ENCODE measurements at regions not wholly inside any gene's neighbourhood (a gene's known extent, or its start where the extent isn't known, plus 50 kb on each side); places are given as distances from the start of the nearest gene placed in this dataset.

GRCh38 chr9:99459919-99460318, 237.8 kb downstream of the SEC61B start:
- TF ChIP-seq CTCF (IDR thresholded peaks at IDR 0.05; ENCODE audit: insufficient read depth, low read length) (no peak), POLR2AphosphoS5 (IDR thresholded peaks at IDR 0.05; ENCODE audit: low read depth) (no peak), SPI1 (IDR thresholded peaks at IDR 0.05; ENCODE audit: borderline replicate concordance, low read depth) (no peak), GABPA (IDR thresholded peaks at IDR 0.05; ENCODE audit: low read depth) (no peak), REST (IDR thresholded peaks at IDR 0.05; ENCODE audit: insufficient replicate concordance, low read depth) (no peak)

GRCh38 chr9:99463131-99463530, 241.0 kb downstream of the SEC61B start:
- TF ChIP-seq GABPA (IDR thresholded peaks at IDR 0.05; ENCODE audit: low read depth) (no peak), POLR2AphosphoS5 (IDR thresholded peaks at IDR 0.05; ENCODE audit: low read depth) (no peak), SPI1 (IDR thresholded peaks at IDR 0.05; ENCODE audit: borderline replicate concordance, low read depth) (no peak), REST (IDR thresholded peaks at IDR 0.05; ENCODE audit: insufficient replicate concordance, low read depth) (no peak), CTCF (IDR thresholded peaks at IDR 0.05; ENCODE audit: insufficient read depth, low read length) (no peak)

More at GRCh38 chr9:99459919-99460318, 237.8 kb downstream of the SEC61B start:
- Histone ChIP-seq H3K27me3 (ENCODE audit: insufficient read depth, poor library complexity, severe bottlenecking) (no peaks in the 10 kb centered on the region), H3K27ac (replicated peaks) (no peak overlapping the region), H3K4me3 (replicated peaks; ENCODE audit: insufficient read depth, low read length) (no peak overlapping the region)
- no peak for DNase-seq (ENCODE audit: low read depth in 1 of 2, low spot score in 1 of 2)

DNA sequence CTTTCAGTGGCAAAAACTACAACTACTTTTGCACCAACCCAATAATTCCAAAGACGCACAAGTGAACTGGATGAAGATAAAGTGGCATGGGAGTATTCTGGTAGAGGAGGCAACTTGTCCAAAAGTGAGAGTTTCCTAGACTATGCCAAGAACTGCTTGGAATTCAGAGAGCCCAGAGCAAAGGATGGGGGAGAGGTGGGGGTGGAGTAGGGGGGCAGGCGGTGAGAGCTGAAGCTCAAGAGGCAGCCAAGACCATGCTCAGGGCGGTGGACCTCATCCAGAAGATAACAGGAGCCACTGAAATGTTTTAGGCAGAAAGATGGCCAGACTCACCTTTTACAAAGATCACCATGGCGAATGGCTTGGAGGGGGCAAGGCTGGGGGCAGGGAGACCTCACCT, 242.5 kb downstream of the SEC61B start:
- Histone ChIP-seq H3K4me3 (replicated peaks; ENCODE audit: insufficient read depth, low read length) (no peak overlapping the region), H3K27ac (replicated peaks) (no peak overlapping the region), H3K27me3 (ENCODE audit: insufficient read depth, poor library complexity, severe bottlenecking) (no peaks in the 10 kb centered on the region)
- TF ChIP-seq REST (IDR thresholded peaks at IDR 0.05; ENCODE audit: insufficient replicate concordance, low read depth) = no peak
- no peak for TF ChIP-seq GABPA (IDR thresholded peaks at IDR 0.05; ENCODE audit: low read depth)
- TF ChIP-seq POLR2AphosphoS5 (IDR thresholded peaks at IDR 0.05; ENCODE audit: low read depth) = no peak
- no peak for TF ChIP-seq CTCF (IDR thresholded peaks at IDR 0.05; ENCODE audit: insufficient read depth, low read length)
- TF ChIP-seq SPI1 (IDR thresholded peaks at IDR 0.05; ENCODE audit: borderline replicate concordance, low read depth) = no peak
- DNase-seq (ENCODE audit: low read depth in 1 of 2, low spot score in 1 of 2) = no peak

More at GRCh38 chr9:99463131-99463530, 241.0 kb downstream of the SEC61B start:
- Histone ChIP-seq H3K27me3 (ENCODE audit: insufficient read depth, poor library complexity, severe bottlenecking) (no peaks in the 10 kb centered on the region), H3K4me3 (replicated peaks; ENCODE audit: insufficient read depth, low read length) (no peak overlapping the region), H3K27ac (replicated peaks) (no peak overlapping the region)
- DNase-seq (ENCODE audit: low read depth in 1 of 2, low spot score in 1 of 2) = no peak

All from HL-60 (cell line).